Panc1 (cell line): ENCODE measurements at regions not wholly inside any gene's neighbourhood (a gene's known extent, or its start where the extent isn't known, plus 50 kb on each side); places are given as distances from the start of the nearest gene placed in this dataset.

Experiments
- ATAC-seq: fragments of 200-7000 bp; cut with Tn5 transposase; 2 replicates; pipeline ENCODE4 v1.9.1; 2020; ENCODE audit warnings: mild to moderate bottlenecking, moderate library complexity
- BruUV-seq: library from RNA; stranded (reverse); fragments of 400-500 nt; replicated peaks from 2 replicates; lab custom pipeline; 2021; lab: Mats Ljungman, UMichigan
- CTCF ChIA-PET: fragments of 300-600 bp; sonication (Branson Sonifier 250); formaldehyde crosslinking; loops from one replicate; lab custom pipeline; 2022; ENCODE audit warnings: antibody characterized with exemption; lab: Charles Lee
- POLR2A ChIA-PET: fragments of 300-600 bp; sonication (Branson Sonifier 250); formaldehyde crosslinking; loops from one replicate; lab custom pipeline; 2022; ENCODE audit warnings: antibody characterized with exemption; lab: Charles Lee
- DNase-seq: peaks from one replicate; pipeline ENCODE4 v3.0.0-alpha.2; 2010; ENCODE audit warnings: low read depth, low spot score
- H3K27ac ChIP-seq: 2 replicates; pipeline ENCODE4 v1.5.1; 2011; ENCODE audit warnings: mild to moderate bottlenecking, low read length, inconsistent platforms
- H3K27me3 ChIP-seq: fragments of 200-500 bp; sonication (Bioruptor generic); 2 replicates; pipeline ENCODE4 v1.6.0; 2014; ENCODE audit warnings: low read length, inconsistent platforms; ENCODE audit not compliant: control insufficient read depth, insufficient read depth
- H3K36me3 ChIP-seq: fragments of 200-500 bp; sonication (Bioruptor generic); 2 replicates; pipeline ENCODE4 v1.5.1; 2014; ENCODE audit warnings: inconsistent platforms, mild to moderate bottlenecking, low read length, moderate library complexity; ENCODE audit not compliant: control insufficient read depth, insufficient read depth
- H3K4me1 ChIP-seq: 2 replicates; pipeline ENCODE4 v1.5.1; 2011; ENCODE audit warnings: inconsistent platforms, mild to moderate bottlenecking, low read length, moderate library complexity; ENCODE audit not compliant: control insufficient read depth, insufficient read depth
- H3K4me3 ChIP-seq, 2 experiments: 2 replicates each; pipeline ENCODE4 v1.5.1; 2011 to 2012; ENCODE audit warnings: low read depth in 2 of 2, low read length in 2 of 2, mild to moderate bottlenecking in 2 of 2, inconsistent platforms in 1 of 2, moderate library complexity in 1 of 2
- H3K9me3 ChIP-seq: fragments of 200-500 bp; sonication (Bioruptor generic); 2 replicates; pipeline ENCODE4 v1.5.1; 2014; ENCODE audit warnings: low read depth, mild to moderate bottlenecking, inconsistent platforms, low read length, moderate library complexity; ENCODE audit not compliant: control insufficient read depth, insufficient read depth
- POLR2AphosphoS5 ChIP-seq: IDR thresholded peaks from 2 replicates; pipeline ENCODE4 v1.6.1; 2012; ENCODE audit warnings: mild to moderate bottlenecking, low read depth, low read length, moderate library complexity
- SIN3A ChIP-seq: IDR thresholded peaks from 2 replicates; pipeline ENCODE4 v1.6.1; 2012; ENCODE audit warnings: low read depth, mild to moderate bottlenecking, low read length, moderate library complexity, borderline replicate concordance; ENCODE audit not compliant: insufficient read depth
- TCF7L2 ChIP-seq: IDR thresholded peaks from 2 replicates; pipeline ENCODE4 v1.6.1; 2011; ENCODE audit warnings: mild to moderate bottlenecking, low read depth, low read length, inconsistent platforms
- in situ Hi-C: cut with HindIII; loops from 2 replicates; pipeline ENCODE4 v1.10.0; 2016; ENCODE audit warnings: low sequenced_read_pairs, low pct_unique_long_range_greater_than_20kb
- intact Hi-C: fragments of 100-400 bp; cut with micrococcal nuclease; formaldehyde crosslinking; loops from one replicate; pipeline ENCODE4 v1.10.0; 2022; ENCODE audit not compliant: unreplicated experiment
- TF ChIP-seq, protein P1 (sequence below), 2 experiments: IDR thresholded peaks; 2 replicates each; pipeline ENCODE4 v1.6.1; 2011 to 2012; ENCODE audit warnings: low read depth in 2 of 2, control low read depth in 1 of 2, low read length in 1 of 2, mild to moderate bottlenecking in 1 of 2, moderate library complexity in 1 of 2; ENCODE audit not compliant: insufficient read depth in 1 of 2
- TF ChIP-seq, protein P2 (sequence below): fragments of 450-650 bp; IDR thresholded peaks from 2 replicates; pipeline ENCODE4 v1.5.1; 2017; ENCODE audit warnings: mild to moderate bottlenecking

DNA sequence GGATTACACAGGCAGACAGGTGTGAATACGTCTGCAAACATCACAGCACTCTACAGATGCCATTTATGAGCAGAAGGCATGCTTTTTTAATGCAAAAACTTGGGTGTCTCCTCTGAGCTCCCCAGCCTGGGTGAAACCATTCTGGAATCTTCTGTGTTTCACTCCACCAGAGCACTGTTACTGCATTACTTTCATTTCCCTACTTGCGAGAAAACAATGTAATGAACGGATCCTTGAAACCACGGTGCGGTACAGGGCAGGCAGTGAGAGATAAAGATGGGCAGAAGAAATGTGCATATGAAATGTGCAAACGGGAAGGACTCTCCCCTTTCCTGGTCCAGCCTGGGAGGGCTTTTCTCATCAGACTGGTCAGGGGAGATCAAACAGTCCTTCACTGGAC, 584.3 kb upstream of the KLF4 start:
- no peaks in the 10 kb centered on the region for H3K9me3 ChIP-seq
- intact Hi-C loops (no loop called here), in situ Hi-C loops (no loop called here)
- ChIA-PET POLR2A (no interaction called here), CTCF (no interaction called here)
- H3K27ac ChIP-seq: no peak overlapping the region
- no TSS peak for BruUV-seq
- H3K27me3 ChIP-seq: no peaks in the 10 kb centered on the region
- DNase-seq (no peak), ATAC-seq (no peak)
- H3K36me3 ChIP-seq: no peaks in the 10 kb centered on the region
- no peaks in the 10 kb centered on the region for H3K4me1 ChIP-seq
- no peak overlapping the region for H3K4me3 ChIP-seq
- TF ChIP-seq POLR2AphosphoS5 (no peak), SIN3A (no peak), TCF7L2 (no peak)
- TF ChIP-seq, protein P1, sequence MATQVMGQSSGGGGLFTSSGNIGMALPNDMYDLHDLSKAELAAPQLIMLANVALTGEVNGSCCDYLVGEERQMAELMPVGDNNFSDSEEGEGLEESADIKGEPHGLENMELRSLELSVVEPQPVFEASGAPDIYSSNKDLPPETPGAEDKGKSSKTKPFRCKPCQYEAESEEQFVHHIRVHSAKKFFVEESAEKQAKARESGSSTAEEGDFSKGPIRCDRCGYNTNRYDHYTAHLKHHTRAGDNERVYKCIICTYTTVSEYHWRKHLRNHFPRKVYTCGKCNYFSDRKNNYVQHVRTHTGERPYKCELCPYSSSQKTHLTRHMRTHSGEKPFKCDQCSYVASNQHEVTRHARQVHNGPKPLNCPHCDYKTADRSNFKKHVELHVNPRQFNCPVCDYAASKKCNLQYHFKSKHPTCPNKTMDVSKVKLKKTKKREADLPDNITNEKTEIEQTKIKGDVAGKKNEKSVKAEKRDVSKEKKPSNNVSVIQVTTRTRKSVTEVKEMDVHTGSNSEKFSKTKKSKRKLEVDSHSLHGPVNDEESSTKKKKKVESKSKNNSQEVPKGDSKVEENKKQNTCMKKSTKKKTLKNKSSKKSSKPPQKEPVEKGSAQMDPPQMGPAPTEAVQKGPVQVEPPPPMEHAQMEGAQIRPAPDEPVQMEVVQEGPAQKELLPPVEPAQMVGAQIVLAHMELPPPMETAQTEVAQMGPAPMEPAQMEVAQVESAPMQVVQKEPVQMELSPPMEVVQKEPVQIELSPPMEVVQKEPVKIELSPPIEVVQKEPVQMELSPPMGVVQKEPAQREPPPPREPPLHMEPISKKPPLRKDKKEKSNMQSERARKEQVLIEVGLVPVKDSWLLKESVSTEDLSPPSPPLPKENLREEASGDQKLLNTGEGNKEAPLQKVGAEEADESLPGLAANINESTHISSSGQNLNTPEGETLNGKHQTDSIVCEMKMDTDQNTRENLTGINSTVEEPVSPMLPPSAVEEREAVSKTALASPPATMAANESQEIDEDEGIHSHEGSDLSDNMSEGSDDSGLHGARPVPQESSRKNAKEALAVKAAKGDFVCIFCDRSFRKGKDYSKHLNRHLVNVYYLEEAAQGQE (IDR thresholded peaks at IDR 0.05; ENCODE audit: insufficient read depth in 1 of 2, low read depth in 2 of 2, low read length in 1 of 2): no peak
- TF ChIP-seq, protein P2, sequence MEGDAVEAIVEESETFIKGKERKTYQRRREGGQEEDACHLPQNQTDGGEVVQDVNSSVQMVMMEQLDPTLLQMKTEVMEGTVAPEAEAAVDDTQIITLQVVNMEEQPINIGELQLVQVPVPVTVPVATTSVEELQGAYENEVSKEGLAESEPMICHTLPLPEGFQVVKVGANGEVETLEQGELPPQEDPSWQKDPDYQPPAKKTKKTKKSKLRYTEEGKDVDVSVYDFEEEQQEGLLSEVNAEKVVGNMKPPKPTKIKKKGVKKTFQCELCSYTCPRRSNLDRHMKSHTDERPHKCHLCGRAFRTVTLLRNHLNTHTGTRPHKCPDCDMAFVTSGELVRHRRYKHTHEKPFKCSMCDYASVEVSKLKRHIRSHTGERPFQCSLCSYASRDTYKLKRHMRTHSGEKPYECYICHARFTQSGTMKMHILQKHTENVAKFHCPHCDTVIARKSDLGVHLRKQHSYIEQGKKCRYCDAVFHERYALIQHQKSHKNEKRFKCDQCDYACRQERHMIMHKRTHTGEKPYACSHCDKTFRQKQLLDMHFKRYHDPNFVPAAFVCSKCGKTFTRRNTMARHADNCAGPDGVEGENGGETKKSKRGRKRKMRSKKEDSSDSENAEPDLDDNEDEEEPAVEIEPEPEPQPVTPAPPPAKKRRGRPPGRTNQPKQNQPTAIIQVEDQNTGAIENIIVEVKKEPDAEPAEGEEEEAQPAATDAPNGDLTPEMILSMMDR: no peak

DNA sequence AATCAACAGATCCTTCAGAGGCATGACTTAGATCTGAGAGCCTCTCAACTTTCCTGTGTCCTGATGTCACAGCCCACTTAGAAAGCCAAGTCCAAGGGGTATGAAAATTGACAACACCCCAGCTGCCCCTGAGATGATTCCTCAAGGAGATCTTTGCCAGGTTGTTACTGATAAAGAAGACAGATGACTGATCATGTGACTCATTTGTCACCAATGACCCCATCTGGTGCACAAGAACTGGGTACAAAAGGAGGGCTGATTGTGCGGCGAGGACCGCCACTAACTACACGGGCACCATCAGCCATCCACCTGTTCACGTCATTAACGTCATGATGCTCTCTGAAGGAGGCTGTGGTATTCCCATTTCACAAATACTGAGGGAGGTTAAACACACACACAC, 583.2 kb upstream of the KLF4 start:
- Histone ChIP-seq H3K9me3 (no peaks in the 10 kb centered on the region), H3K27me3 (no peaks in the 10 kb centered on the region), H3K4me3 (no peak overlapping the region), H3K27ac (no peak overlapping the region), H3K4me1 (no peaks in the 10 kb centered on the region), H3K36me3 (no peaks in the 10 kb centered on the region)
- ChIA-PET CTCF (no interaction called here), POLR2A (no interaction called here)
- ATAC-seq: no peak
- no peak for TF ChIP-seq TCF7L2
- TF ChIP-seq SIN3A: no peak
- TF ChIP-seq, protein P2: no peak
- TF ChIP-seq, protein P1 (IDR thresholded peaks at IDR 0.05; ENCODE audit: insufficient read depth in 1 of 2, low read depth in 2 of 2, low read length in 1 of 2): no peak
- TF ChIP-seq POLR2AphosphoS5: no peak
- no TSS peak for BruUV-seq
- in situ Hi-C loops: no loop called here
- intact Hi-C loops: no loop called here
- no peak for DNase-seq
